SKM-1 treated with dmso at 0.1 percent for 144 hours (cell line): ENCODE measurements at regions not wholly inside any gene's neighbourhood (a gene's known extent, or its start where the extent isn't known, plus 50 kb on each side); places are given as distances from the start of the nearest gene placed in this dataset.
"Not testable (repeated sequence)": the region's sequence is repeated elsewhere in the genome, so short reads cannot be mapped to it uniquely, and the experiment has no call there.

Experiments
- DNase-seq: peaks from one replicate; lab custom pipeline; 2025; ENCODE audit not compliant: unreplicated experiment; lab: John Stamatoyannopoulos, UW

DNA sequence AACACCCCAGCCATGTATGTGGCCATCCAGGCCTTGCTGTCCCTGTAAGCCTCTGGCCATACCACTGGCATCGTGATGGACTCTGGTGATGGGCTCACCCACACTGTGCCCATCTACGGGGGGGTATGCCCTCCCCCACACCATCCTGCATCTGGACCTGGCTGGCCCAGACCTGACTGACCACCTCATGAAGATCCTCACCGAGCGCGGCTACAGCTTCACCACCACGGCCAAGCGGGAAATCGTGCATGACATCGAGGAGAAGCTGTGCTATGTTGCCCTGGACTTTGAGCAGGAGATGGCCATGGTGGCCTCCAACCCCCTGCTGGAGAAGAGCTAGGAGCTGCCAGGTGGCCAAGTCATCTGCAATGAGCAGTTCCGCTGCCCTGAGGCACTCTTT lies 80.4 kb upstream of the ZCCHC2 start:
- no peak for DNase-seq

DNA sequence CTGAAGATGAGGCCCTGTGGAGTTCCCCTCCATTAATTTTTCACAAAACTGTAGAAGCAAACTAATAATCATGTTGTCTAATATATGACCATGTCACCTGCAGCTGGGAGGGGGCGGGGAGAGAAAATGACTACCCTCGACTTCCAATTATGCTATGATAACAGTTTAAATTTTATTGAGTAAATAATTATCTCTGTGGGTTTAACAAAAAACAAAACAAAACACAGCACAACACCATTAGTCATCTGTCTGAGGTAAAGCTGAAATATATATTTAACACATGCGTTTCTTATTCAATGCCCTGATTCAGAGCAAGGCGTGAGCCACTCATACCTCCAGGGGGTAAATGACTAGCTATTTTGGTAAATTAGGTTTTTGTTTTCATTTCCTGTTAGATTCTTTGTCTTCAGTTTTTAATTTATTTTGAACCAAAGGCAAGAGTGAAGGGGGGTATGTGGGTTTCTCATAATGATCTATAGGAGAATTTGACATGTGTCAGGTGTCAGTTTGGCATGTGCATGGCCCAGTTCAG lies 77.4 kb upstream of the ZCCHC2 start:
- no peak for DNase-seq

DNA sequence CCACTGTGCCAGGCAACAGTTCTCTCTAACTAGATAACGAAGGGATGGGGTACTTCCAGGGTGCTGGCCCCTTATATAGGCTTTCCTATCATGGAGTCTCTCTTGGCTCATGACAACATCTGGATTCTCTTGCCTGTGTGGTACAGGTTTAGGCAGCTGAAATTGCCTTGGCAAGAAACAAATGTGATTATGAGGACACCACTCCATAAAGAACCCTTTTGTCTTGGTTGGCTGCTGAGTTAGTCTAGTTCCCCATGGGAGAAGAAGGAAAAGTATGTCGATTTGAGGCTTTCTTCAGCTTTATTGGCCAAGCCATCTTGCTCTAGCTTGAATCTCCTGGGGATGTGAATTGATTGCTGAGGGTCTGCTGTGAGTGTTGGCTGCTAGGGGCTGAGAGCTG lies 76.3 kb upstream of the ZCCHC2 start:
- DNase-seq, result no peak

DNA sequence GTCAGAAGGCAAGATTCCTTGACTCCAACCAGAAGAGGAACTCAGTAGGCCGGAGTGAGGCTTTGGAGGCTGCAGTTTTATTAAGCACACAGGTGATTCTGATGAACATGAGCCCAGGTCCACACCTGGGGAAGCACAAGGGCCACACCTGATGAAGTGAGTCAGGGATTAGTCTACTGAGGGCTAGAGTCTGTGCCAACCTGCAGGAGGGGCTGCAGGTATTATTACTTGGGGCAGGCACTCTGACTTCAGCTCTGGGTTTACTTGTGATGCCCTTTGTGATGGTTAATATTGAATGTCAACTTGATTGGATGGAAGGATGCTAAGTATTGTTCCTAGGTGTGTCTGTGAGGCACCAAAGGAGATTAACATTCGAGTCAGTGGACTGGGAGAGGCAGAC lies 75.2 kb upstream of the ZCCHC2 start:
- DNase-seq, result no peak

DNA sequence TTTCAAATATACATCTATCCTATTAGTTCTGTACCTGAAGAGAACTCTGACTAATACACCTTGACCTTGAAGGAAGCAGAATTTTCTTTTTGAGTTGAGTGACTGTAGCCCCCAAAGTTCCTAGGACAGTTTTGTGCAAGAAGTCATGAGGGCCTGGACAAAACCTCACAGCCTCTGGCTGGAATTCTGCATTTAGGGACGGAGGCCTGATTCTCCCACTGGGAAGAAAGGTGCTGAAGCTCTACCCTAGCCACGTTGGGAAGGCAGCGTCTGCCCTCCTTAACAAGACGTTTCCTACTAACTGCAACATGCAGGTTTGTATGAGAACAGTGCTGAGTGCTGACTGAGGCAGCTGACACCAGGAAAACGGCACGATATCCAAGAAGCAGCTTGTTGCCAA lies 74.4 kb upstream of the ZCCHC2 start:
- DNase-seq, result no peak

DNA sequence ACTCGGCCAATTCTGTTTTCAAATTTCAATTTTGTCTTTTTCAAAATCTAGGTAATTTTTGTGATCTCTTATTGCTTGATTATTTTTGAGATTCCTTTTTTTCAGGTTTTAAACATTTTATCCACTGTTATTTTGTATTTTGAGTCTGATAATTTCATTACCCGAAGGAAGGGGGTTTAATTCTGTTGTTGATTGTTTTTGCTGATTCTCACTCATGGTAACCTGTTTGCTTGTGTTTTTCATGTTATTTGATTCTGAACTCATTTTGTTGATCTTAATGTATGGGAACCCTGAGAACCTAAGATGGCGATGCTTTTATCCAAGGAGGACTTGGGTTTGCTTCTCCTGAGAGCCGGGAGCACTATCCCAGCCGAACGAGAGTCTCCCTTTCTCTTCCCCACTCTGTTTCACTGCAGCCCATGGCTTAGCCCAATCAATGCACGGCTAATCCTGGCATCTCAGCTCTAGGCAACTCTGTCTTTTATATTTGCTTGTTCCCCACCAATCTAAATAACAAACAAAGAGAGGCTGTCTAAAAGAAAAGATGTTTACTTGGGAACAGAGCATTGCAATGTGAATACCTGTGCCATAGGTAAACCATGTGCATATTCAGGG lies 73.2 kb upstream of the ZCCHC2 start:
- no peak for DNase-seq

DNA sequence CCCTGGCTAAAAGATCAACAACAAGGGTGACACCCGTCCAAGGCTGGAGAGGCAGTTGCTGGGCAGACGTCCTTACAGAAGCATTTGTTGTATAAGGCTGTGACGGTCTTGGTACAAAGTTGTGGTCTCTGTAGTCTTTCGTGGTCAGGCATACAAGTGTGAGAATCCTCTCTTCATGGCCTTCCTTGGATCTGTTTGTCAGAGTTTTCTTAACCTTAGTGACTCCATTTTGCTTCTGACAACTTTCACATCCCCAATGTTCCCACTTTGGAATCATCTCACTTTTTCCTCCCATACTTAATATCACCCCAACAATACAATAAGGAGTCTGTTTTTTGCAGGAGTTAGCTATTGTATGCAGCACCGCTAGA lies 72.7 kb upstream of the ZCCHC2 start:
- DNase-seq, result no peak

DNA sequence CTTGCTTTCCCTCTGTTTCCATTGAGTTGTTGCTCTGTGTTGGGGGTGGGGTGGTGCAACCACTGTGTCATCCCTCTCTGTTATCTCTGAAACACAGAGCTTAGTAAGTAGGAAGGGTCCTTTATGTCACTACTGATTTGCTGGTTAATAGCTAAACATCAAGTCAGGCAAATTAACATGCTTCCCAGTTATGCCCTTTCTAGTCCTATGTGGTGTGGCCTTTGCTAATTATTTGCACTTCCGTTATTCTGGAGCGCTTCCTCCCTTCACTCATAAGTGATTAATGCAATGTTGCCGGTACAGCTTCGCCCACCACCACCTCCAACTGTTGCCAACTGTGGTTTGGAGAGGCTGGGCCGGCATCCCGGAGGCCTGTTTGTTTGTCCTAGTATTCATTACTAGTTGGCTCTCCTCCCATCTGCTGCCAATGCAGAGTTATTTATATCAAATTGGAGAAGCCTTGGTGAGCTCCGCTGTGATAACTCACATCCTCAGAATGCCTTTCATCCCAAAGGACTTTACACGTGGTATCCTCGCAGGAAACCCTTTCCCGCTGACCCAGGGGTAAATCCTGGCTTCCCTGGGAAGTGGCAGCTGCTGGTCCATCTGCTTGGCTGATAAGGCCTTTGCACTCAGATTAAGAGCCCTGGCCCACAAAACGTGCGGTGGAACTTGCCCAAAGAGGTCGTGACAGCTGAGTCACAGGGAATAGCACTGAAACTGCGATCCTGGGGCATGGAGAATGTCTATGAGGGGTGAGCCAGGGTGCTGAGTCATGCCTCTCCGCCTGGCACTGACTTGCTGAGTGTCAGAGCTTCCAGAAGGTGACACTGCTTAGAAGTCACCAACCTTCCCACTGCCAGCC lies 72.0 kb upstream of the ZCCHC2 start:
- DNase-seq, result peak; percentile 53

DNA sequence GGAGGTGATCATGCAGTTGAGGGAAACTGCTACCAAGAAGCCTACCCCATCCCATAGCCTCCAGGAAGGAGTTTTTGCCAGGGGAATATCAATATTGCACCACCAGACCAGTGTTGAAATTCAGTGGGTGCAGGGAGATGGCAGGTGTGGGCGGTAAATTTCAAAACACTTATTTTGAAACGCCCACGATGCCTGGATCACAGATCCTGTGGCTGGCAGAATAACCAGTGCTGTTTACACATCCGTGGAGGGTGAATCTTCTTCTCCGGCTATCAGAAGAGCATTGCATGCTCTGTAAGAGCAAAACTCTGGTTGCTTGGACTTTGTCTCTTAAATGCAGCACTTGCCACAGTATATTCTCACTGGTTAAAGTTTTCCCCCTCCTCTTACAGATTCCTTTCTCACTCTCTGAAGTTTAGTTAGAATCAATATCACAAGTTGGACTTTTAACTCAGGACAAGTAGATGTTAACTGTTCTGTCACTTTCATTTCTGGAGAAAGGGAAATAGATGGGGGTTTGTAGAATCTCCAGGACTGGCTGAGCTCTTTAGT lies 70.5 kb upstream of the ZCCHC2 start:
- peak; percentile 70 for DNase-seq

DNA sequence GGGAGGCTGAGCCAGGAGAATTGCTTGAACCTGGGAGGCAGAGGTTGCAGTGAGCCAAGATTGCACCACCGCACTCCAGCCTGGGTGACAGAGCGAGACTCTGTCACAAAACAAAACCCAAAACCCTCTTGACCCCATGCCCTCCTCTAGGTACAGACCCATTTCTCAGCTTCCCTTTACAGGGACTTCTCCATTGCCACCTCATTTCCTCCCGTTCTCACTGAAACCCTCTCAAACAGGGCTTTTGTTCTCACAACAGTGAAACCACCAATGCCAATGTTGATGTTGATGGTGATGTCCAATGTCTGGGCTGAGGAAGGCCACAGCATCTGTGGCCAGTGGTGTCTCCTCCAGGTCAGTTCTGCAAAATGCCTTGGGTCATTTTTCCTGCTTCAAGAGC lies 69.0 kb upstream of the ZCCHC2 start:
- peak; percentile 49 for DNase-seq

DNA sequence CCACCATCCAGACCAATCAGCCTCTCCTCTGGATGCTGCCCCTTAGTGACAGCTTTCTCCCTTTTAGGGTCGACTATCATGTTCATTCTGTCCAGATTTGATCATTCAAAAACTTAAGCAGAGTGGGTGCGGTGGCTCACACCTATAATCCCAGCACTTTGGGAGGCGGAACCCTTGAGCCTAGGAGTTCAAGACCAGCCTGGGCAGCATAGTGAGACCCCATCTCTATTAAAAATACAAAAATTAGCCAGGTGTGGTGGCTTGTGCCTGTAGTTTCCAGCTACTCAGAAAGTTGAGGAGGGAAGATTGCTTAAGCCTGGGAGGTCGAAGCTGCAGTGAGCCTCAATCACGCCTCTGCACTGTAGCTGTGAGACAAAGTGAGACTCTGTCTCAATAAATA lies 68.3 kb upstream of the ZCCHC2 start:
- DNase-seq, result no peak

DNA sequence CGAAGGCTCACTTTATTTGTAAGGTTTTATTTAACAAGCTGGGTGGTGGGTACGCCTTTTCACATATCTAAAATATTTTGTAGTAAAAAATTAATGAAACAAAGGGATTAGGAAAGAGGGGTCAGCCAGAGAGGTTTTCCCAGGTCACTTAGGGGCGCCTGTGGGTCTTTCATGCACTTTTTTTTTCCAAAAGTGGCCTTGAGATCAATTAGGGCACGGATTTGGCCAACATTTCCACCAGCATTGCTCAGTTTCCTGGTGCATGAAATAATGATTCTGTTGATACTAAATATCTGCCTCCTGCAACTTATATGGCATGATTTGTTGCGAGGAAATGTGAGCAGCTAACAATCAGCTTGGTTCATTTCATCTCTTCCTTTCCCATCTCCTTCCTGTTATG lies 67.6 kb upstream of the ZCCHC2 start:
- DNase-seq, result no peak

DNA sequence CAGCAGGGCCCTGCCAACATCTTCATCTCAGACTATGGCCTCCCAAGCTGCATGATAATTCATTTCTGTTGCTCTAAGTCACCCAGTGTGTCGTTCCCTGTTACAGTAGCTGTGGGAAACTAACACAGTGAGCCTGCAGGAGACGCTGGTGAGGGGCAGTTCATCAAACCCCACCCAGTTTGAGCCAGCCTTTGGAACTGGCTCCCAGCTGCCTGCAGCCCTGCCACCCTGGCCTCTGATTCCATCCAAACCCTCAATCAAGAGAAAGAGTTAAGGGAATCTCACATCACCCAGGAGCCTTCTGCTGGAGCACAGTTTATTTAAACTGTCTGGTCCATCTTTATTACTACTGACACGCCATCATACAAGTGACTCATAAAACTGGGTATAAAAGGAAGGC lies 64.9 kb upstream of the ZCCHC2 start:
- no peak for DNase-seq

DNA sequence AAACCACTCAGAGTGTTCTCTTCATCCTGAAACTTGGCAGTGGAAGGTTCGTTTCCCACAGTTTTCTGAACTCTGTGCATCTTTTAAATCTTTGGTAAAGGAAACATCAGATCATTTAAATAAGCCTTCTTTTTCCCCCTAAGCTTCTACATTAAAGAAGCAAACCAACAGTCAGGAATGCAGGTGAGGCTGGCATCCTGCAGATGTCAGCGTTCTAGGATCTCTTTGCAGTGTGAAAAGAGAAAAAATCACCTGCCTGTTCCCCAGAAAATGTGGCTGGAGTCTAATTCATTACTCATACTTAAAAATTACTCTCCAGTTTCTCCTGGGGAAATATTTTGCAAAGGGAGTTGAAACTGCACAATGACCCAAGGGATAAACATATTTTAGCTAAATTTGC lies 64.5 kb upstream of the ZCCHC2 start:
- DNase-seq, result no peak

DNA sequence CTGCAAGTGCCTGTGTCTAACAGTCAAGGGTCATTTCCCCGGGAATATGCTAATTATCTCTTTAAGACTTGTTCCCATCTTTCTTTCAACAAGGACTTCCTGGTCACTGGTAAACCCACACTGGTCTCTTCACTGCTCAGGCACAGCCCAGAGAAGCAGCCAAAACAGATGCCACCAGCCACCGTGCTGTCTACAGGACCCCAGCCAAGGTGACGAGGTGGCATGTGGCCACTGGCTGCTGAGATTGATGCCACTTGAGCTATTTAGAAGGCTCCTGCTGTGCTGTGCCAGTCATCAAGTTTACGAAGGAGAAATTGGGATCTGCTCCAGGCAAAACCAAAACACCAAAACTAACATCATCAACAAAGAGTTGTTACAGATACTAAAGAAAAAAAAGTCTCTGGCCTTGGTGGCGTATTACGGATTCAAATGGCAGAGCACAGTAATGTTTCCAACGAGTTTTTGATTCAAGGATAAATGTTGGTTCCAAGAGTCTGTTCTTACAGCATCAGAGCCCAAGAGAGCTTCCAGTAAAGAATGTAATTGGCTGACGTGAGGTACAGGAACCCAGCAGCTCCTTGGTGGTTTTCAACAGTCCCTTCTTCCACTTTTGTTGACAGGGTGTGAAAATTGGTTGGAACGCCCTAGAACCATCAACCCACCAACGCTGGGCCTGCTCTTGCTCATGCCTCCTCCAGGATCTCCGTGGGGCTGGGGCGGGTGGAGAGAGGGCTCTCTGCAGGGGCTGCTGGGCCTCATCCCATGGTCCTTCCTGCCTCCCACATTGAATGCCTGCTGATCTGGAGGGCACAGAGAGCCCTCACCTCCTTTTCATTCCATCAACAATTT lies 63.7 kb upstream of the ZCCHC2 start:
- no peak for DNase-seq

DNA sequence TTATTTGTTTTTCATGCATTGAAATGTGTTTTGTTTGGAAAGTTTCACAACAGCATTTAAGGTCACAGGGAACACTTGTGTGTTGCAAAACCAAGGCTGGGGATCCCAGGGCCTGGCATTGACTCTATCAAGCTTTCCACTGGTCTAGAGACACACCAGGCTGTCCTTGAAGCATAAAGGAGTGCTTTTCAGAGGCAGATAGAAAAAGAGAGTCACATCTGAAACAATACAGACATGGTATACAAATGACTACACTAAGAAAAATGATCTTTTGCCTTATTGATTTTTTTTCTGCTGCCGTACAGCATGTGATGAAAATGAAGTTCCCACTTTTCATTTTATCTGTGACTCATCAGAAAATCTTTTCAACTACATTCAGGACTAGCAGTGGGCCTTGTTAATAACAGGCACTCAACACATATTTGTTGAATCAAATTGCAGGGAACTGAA lies 61.9 kb upstream of the ZCCHC2 start:
- no peak for DNase-seq

DNA sequence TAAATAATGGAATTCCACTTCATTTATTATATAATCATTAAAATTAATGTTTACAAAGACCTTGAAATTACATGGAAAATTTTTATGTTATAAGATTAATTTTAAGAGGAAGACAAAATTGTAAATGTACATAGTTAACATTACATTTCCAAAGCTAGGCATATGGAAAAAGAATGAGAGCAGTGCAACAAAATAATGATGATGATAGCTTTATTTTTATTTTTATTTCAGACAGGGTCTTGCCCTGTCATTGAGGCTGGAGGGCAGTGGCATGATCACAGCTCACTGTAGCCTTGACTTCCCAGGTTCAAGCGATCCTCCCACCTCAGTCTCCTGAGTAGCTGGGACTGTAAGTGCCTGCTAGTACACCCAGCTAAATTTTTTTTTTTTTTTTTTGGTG lies 61.2 kb upstream of the ZCCHC2 start:
- DNase-seq, result no peak

DNA sequence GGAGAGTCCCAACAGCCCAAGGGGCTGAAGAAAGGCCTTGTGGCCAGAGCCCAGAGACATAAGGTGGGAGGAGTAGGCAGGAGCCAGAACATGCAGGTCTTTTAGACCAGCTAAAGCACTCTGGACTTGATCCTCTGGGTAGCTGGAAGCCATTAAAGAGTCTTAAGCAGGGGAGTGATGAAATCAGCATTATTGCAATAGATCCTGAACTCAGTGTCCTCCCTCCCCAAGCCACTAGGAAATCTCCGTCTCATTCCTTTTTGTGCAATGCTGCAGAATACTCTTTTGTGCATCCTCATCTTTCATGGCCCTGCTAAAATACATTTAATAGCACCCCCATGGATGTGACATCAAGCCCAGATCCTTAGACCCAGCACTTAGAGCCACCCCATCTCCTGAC lies 58.6 kb upstream of the ZCCHC2 start:
- DNase-seq, result peak; percentile 15

DNA sequence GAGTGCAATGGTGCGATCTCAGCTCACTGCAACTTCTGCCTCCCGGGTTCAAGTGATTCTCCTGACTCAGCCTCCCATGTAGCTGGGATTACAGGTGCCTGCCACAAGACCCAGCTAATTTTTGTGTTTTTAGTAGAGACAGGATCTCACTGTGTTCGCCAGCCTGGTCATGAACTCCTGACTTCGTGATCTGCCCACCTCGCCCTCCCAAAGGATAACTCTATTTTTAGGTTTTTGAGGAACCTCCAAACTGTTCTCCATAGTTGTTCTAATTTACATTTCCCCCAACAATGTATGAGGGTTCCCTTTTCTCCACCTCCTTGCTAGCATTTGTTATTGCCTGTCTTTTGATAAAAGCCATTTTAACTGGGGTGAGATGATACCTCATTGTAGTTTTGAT lies 53.7 kb upstream of the ZCCHC2 start:
- DNase-seq, result not testable (repeated sequence)
